ENCODE measurements at regions not wholly inside any gene's neighbourhood (a gene's known extent, or its start where the extent isn't known, plus 50 kb on each side); places are given as distances from the start of the nearest gene placed in this dataset.

GRCh38 chr10:104526188-104526587 is 114.9 kb upstream of the SORCS3 start:
- H3K9me3 ChIP-seq (ENCODE audit: control insufficient read depth in 4 of 4, low read length in 3 of 4): no peaks in the 10 kb centered on the region

GRCh38 chr10:104527013-104527412 is 114.1 kb upstream of the SORCS3 start:
- no peak for DNase-seq (ENCODE audit: low spot score)
- H3K27ac ChIP-seq (ENCODE audit: low read depth in 1 of 2, low read length in 2 of 2): no peak overlapping the region
- no peak overlapping the region for H3K4me3 ChIP-seq (ENCODE audit: low read depth in 1 of 3, low read length in 3 of 3)
- 49% methylated on average over 1 of the region's 1 CpG for WGBS
- TF ChIP-seq RXRA (IDR thresholded peaks at IDR 0.05): no peak
- TF ChIP-seq HNF4A (conservative IDR thresholded peaks at IDR 0.05): no peak
- no peak for TF ChIP-seq NR2F2 (IDR thresholded peaks at IDR 0.05)
- no peaks in the 10 kb centered on the region for H3K9me3 ChIP-seq (ENCODE audit: control insufficient read depth in 4 of 4, low read length in 3 of 4)
- H3K36me3 ChIP-seq (ENCODE audit: control insufficient read depth in 4 of 4, insufficient read depth in 3 of 4, low read depth in 1 of 4, low read length in 3 of 4): no peaks in the 10 kb centered on the region
- H3K4me1 ChIP-seq (ENCODE audit: control insufficient read depth in 4 of 4, insufficient read depth in 4 of 4, low read length in 3 of 4): no peaks in the 10 kb centered on the region
- H3K27me3 ChIP-seq (ENCODE audit: control insufficient read depth in 4 of 4, insufficient read depth in 4 of 4, low read length in 3 of 4): no peaks in the 10 kb centered on the region
- no peak overlapping the region for H3K9ac ChIP-seq (ENCODE audit: low read depth in 1 of 2, low read length in 2 of 2)

More at GRCh38 chr10:104526188-104526587, 114.9 kb upstream of the SORCS3 start:
- DNase-seq (ENCODE audit: low spot score): no peak
- no peaks in the 10 kb centered on the region for H3K4me1 ChIP-seq (ENCODE audit: control insufficient read depth in 4 of 4, insufficient read depth in 4 of 4, low read length in 3 of 4)
- 80% methylated on average over 2 of the region's 2 CpGs for WGBS
- H3K9ac ChIP-seq (ENCODE audit: low read depth in 1 of 2, low read length in 2 of 2): no peak overlapping the region
- no peak overlapping the region for H3K27ac ChIP-seq (ENCODE audit: low read depth in 1 of 2, low read length in 2 of 2)
- H3K36me3 ChIP-seq (ENCODE audit: control insufficient read depth in 4 of 4, insufficient read depth in 3 of 4, low read depth in 1 of 4, low read length in 3 of 4): no peaks in the 10 kb centered on the region
- no peaks in the 10 kb centered on the region for H3K27me3 ChIP-seq (ENCODE audit: control insufficient read depth in 4 of 4, insufficient read depth in 4 of 4, low read length in 3 of 4)
- no peak for TF ChIP-seq RXRA (IDR thresholded peaks at IDR 0.05)
- TF ChIP-seq, protein P1, sequence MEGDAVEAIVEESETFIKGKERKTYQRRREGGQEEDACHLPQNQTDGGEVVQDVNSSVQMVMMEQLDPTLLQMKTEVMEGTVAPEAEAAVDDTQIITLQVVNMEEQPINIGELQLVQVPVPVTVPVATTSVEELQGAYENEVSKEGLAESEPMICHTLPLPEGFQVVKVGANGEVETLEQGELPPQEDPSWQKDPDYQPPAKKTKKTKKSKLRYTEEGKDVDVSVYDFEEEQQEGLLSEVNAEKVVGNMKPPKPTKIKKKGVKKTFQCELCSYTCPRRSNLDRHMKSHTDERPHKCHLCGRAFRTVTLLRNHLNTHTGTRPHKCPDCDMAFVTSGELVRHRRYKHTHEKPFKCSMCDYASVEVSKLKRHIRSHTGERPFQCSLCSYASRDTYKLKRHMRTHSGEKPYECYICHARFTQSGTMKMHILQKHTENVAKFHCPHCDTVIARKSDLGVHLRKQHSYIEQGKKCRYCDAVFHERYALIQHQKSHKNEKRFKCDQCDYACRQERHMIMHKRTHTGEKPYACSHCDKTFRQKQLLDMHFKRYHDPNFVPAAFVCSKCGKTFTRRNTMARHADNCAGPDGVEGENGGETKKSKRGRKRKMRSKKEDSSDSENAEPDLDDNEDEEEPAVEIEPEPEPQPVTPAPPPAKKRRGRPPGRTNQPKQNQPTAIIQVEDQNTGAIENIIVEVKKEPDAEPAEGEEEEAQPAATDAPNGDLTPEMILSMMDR (IDR thresholded peaks at IDR 0.05; ENCODE audit: low read depth, low read length, missing input control): no peak
- no peak for TF ChIP-seq SP1 (IDR thresholded peaks at IDR 0.05)
- TF ChIP-seq FOXA2 (IDR thresholded peaks at IDR 0.05): no peak
- TF ChIP-seq ZBTB33 (IDR thresholded peaks at IDR 0.05): no peak
- no peak for TF ChIP-seq NR2F2 (IDR thresholded peaks at IDR 0.05)
- no peak for TF ChIP-seq RAD21 (IDR thresholded peaks at IDR 0.05)
- no peak for TF ChIP-seq GABPA (IDR thresholded peaks at IDR 0.05 in 1 of 2, conservative IDR thresholded peaks at IDR 0.05 in 1 of 2)
- TF ChIP-seq FOXA1 (IDR thresholded peaks at IDR 0.05): no peak
- no peak for TF ChIP-seq JUND (IDR thresholded peaks at IDR 0.05)
- TF ChIP-seq MAX (IDR thresholded peaks at IDR 0.05): no peak
- TF ChIP-seq EGR1 (IDR thresholded peaks at IDR 0.05; ENCODE audit: low read depth in 2 of 2): no peak
- TF ChIP-seq, protein P2, sequence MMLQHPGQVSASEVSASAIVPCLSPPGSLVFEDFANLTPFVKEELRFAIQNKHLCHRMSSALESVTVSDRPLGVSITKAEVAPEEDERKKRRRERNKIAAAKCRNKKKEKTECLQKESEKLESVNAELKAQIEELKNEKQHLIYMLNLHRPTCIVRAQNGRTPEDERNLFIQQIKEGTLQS (IDR thresholded peaks at IDR 0.05): no peak
- no peak for TF ChIP-seq TAF1 (conservative IDR thresholded peaks at IDR 0.05)
- H3K4me3 ChIP-seq (ENCODE audit: low read depth in 1 of 3, low read length in 3 of 3): no peak overlapping the region

GRCh38 chr10:104540181-104540580 is 100.9 kb upstream of the SORCS3 start:
- Histone ChIP-seq H3K4me1 (ENCODE audit: control insufficient read depth in 4 of 4, insufficient read depth in 4 of 4, low read length in 3 of 4) (no peaks in the 10 kb centered on the region), H3K27ac (ENCODE audit: low read depth in 1 of 2, low read length in 2 of 2) (no peak overlapping the region), H3K27me3 (ENCODE audit: control insufficient read depth in 4 of 4, insufficient read depth in 4 of 4, low read length in 3 of 4) (no peaks in the 10 kb centered on the region), H3K9ac (ENCODE audit: low read depth in 1 of 2, low read length in 2 of 2) (no peak overlapping the region), H3K4me3 (ENCODE audit: low read depth in 1 of 3, low read length in 3 of 3) (no peak overlapping the region), H3K9me3 (ENCODE audit: control insufficient read depth in 4 of 4, low read length in 3 of 4) (peaks cover 0 to 8% (median 0%) of the 10 kb centered on the region in 4 donors), H3K36me3 (ENCODE audit: control insufficient read depth in 4 of 4, insufficient read depth in 3 of 4, low read depth in 1 of 4, low read length in 3 of 4) (no peaks in the 10 kb centered on the region)
- no peak for DNase-seq (ENCODE audit: low spot score)
- WGBS: 56% methylated on average over 3 of the region's 3 CpGs
- TF ChIP-seq REST (IDR thresholded peaks at IDR 0.05) (no peak), RXRA (IDR thresholded peaks at IDR 0.05) (no peak), ZBTB33 (IDR thresholded peaks at IDR 0.05) (no peak), FOXA1 (IDR thresholded peaks at IDR 0.05) (no peak), SP1 (IDR thresholded peaks at IDR 0.05) (no peak), GABPA (IDR thresholded peaks at IDR 0.05 in 1 of 2, conservative IDR thresholded peaks at IDR 0.05 in 1 of 2) (no peak), YY1 (IDR thresholded peaks at IDR 0.05) (no peak), MAX (IDR thresholded peaks at IDR 0.05) (no peak), EGR1 (IDR thresholded peaks at IDR 0.05; ENCODE audit: low read depth in 2 of 2) (no peak), RAD21 (IDR thresholded peaks at IDR 0.05) (no peak), HNF4G (IDR thresholded peaks at IDR 0.05) (no peak)

All from liver (tissue), 8 donors.